ENCODE measurements at regions not wholly inside any gene's neighbourhood (a gene's known extent, or its start where the extent isn't known, plus 50 kb on each side); places are given as distances from the start of the nearest gene placed in this dataset.

DNA sequence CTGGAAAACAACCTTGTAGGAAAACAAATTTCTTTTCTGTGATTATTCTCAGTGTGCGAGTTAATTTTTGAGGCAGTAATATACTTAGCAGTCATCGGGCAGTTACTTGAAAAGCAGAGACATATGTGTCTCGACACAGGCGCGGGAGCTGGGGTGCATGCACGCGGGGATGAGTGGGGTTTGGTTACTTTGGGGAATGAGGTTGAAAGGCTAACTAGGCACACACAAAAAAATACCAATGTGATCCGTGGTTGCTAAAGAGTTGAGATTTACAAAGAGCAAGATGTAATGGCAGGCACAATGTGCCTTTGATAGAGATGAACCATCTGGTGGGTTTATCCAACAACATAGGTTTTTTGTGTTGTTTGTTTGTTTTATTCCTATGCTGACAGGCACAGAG lies 703.8 kb upstream of the EEF2KMT start:
- no peak overlapping the region for H3K4me3 ChIP-seq (ENCODE audit: low read depth, low read length)
- TF ChIP-seq, protein P1, sequence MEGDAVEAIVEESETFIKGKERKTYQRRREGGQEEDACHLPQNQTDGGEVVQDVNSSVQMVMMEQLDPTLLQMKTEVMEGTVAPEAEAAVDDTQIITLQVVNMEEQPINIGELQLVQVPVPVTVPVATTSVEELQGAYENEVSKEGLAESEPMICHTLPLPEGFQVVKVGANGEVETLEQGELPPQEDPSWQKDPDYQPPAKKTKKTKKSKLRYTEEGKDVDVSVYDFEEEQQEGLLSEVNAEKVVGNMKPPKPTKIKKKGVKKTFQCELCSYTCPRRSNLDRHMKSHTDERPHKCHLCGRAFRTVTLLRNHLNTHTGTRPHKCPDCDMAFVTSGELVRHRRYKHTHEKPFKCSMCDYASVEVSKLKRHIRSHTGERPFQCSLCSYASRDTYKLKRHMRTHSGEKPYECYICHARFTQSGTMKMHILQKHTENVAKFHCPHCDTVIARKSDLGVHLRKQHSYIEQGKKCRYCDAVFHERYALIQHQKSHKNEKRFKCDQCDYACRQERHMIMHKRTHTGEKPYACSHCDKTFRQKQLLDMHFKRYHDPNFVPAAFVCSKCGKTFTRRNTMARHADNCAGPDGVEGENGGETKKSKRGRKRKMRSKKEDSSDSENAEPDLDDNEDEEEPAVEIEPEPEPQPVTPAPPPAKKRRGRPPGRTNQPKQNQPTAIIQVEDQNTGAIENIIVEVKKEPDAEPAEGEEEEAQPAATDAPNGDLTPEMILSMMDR (IDR thresholded peaks at IDR 0.05; ENCODE audit: low read depth, low read length), result no peak

DNA sequence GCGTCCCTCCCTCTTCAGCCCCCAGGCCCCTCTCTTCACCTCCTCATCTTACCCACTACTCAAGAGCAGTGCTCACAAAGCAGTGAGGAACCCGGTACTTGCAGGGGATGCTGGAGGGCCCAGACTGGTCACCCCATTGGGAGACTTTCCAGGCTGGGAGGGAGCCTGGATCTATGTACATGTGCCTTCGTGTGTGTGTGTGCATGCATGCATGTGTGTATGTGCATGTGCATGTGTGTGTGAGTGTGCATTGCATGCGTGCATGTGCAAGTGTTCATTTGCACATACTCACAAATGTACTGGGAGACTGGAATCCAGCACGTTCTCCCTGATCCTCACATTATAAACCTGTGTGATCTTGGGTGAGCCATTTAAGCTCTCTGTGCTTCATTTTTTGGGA lies 696.0 kb upstream of the EEF2KMT start:
- H3K4me3 ChIP-seq (ENCODE audit: low read depth, low read length), result no peak overlapping the region
- TF ChIP-seq, protein P1 (IDR thresholded peaks at IDR 0.05; ENCODE audit: low read depth, low read length), result no peak

DNA sequence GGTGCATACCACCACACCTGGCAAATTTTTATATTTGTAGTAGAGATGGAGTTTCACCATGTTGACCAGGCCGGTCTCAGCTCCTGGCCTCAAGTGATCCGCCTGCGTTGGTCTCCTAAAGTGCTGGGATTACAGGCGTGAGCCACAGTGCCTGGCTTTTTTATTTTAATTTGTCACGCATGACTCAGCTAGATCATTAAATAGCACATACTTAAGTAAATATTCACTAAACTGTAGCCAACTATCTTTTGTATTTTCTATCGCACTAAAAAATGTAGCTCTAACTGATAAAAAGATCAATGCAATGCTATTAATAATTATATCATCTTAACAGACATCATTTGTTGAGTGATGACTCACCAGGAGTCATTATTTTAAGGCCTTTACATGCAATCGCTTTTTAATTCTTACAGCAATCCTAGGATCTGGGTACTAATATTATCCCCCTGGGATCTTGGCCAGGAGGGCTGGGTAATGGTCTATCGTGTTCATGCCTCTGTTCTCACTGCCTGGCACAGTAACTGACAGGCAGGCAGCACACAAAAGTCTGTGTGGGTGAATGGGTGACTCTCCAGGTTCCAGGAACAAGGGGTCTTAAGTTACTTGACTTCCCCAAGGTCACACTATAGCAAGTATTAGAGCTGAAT lies 693.5 kb upstream of the EEF2KMT start:
- TF ChIP-seq, protein P1 (IDR thresholded peaks at IDR 0.05; ENCODE audit: low read depth, low read length), result no peak

DNA sequence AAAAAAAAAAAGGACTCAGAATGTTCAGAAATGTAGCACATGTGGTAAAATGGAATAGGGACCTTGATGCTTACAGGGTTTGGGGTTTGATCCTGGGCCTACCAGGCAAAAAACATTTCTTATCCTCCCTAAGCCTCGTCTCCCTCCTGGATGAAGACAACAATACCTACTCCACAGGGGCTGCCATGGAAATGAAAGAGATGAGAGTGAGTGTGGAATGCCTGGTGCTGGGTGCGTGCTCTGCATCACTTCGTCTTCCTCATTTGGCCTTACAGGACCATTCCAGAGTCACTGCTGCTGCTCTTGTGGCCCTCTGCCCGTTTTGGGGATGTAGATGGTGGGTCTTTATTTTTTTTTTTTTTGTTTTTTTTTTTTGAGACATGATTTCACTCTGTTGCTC lies 692.9 kb upstream of the EEF2KMT start:
- no peak overlapping the region for H3K4me3 ChIP-seq (ENCODE audit: low read depth, low read length)
- TF ChIP-seq, protein P1 (IDR thresholded peaks at IDR 0.05; ENCODE audit: low read depth, low read length), result no peak

More for the DNA sequence above, 693.5 kb upstream of the EEF2KMT start:
- H3K4me3 ChIP-seq (ENCODE audit: low read depth, low read length), result no peak overlapping the region

DNA sequence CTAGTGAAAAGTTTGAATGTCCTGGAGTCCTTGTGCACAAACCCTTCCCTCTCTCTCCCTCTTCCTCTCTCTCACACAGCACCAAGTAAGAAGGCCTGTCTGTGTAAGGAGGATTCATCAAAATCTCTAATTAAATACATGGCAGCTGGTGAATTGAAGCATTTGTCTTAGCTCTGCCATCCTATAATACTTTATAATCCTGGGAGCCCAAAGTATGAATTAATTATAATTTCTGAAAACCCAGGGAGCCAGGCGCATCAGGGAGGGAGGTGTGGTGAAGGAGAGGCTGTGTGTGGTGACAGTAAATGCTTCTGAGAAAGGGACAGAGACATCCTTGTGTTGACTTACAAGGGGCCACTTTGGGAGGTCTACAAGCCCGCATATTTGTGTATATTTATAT lies 691.4 kb upstream of the EEF2KMT start:
- TF ChIP-seq, protein P1 (IDR thresholded peaks at IDR 0.05; ENCODE audit: low read depth, low read length), result no peak
- no peak overlapping the region for H3K4me3 ChIP-seq (ENCODE audit: low read depth, low read length)

DNA sequence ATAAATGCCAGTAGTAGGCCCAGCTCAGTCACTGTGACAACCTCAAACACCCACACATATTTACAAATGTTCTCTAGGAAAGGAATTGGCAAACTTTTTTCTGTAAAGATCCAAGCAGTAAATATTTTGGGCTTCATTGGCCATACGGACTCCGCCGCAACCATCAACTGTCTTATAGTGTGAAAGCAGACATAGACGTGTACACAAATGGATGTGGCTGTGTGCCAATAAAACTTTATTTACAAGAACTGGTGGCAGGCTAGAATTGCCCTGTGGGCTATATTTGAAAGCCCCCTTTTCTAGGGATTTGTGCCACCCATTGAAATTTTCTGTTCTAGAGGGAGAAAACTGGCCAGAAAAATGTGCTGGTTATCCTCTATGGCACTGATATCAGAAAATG lies 683.8 kb upstream of the EEF2KMT start:
- TF ChIP-seq, protein P1 (IDR thresholded peaks at IDR 0.05; ENCODE audit: low read depth, low read length), result no peak
- no peak overlapping the region for H3K4me3 ChIP-seq (ENCODE audit: low read depth, low read length)

DNA sequence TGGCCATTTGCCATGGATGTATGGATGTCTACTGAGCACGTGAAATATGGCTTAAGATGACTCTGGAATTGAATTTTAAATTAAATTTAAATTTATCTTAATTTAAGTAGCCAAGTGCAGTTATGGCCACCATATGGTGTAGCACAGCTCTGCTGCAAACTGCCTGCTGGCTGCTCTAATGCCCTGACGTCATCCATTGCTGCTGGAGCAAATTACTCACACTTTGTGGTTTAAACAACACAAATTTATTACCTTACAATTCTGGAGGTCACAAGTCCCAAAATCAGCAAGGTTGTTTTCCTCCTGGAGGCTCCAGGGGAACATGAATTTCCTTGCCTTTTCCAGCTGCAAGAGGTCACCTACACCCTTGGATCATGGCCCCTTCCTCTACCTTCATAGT lies 679.3 kb upstream of the EEF2KMT start:
- no peak overlapping the region for H3K4me3 ChIP-seq (ENCODE audit: low read depth, low read length)
- TF ChIP-seq, protein P1 (IDR thresholded peaks at IDR 0.05; ENCODE audit: low read depth, low read length), result no peak

Measured in WI38 (cell line).